Dedifferentiated amniotic fluid mesenchymal stem cell (primary cell): ENCODE measurements at regions not wholly inside any gene's neighbourhood (a gene's known extent, or its start where the extent isn't known, plus 50 kb on each side); places are given as distances from the start of the nearest gene placed in this dataset.
"Not testable (repeated sequence)": the region's sequence is repeated elsewhere in the genome, so short reads cannot be mapped to it uniquely, and the experiment has no call there.

Experiments
- DNase-seq: peaks from one replicate; pipeline ENCODE4 v3.0.0-alpha.2; 2016; ENCODE audit errors: extremely low spot score

DNA sequence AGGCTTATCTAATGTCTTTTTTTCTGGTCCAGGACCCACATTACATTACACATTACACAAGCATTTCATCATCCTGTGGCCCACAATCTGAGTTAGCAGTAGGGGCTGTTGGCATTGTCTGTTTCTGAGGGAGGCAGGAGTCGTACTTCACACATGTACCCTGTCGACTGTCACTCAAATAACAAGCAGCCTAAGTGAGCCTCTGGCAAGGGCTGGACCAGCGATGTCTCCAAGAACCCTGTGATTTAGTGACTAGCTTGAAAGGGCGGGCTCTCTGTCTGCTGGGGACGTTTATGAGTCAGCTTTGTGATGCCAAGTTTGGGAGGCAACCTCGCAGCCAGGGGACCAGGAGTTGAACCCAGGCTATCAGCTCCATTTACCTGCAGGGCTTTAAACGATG lies 251.4 kb downstream of the HS3ST3B1 start:
- no peak for DNase-seq

GRCh38 chr17:14547556-14547955 lies 246.7 kb downstream of the HS3ST3B1 start:
- DNase-seq = no peak

DNA sequence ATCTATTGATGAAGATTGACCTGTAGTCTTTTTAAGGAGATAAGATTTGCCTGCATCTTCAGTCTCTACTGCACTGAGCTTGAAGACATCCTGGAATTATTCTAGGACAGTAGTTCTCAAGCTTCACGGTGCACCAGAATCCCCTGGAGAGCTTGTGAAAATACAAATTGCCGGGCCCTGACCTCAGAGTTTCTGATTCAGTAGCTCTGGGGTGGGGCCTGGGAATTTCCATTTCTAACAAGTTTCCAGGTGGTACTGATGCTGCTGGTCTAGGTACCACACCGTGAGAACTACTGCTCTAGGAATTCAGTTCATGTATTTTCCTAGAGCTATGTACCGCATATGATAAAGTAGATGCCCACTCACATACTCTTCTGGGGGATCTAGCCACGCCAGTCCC lies 246.1 kb downstream of the HS3ST3B1 start:
- DNase-seq = no peak

DNA sequence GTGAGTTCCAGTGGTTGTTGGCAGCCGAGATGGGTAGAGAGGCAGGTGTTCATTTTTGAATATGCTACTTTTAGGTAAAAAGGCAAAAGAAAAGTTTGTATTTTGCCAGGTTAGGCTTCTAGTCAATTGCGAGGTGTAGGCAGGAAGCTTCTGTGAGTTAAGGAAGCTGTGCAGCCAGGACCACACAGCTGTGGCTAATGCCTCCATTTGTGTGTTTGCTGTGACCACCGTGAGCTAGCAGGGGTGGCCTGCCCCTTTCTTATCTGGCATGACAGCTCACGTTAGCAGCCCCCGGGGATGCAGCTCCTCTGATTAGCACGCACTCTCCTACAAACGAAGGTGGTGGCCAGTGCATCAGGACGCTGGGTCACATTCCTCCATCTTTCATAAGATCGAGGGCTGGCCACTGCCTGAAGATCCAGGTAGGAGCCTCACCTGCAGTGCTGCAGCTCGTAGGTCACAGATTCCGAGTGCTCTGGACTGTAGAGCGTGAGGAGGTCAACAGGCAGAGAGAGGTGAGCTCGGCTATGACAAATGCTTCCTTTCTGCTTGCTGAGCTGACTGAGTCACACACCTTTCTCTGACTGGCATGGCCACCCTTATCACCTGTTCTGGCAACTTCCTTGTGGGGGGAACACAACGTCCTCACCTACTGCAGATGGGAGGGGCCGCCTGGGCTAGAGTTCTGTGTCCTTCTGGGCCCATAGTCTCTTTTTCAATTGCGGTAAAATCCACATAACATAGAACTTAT lies 244.4 kb downstream of the HS3ST3B1 start:
- DNase-seq = no peak

DNA sequence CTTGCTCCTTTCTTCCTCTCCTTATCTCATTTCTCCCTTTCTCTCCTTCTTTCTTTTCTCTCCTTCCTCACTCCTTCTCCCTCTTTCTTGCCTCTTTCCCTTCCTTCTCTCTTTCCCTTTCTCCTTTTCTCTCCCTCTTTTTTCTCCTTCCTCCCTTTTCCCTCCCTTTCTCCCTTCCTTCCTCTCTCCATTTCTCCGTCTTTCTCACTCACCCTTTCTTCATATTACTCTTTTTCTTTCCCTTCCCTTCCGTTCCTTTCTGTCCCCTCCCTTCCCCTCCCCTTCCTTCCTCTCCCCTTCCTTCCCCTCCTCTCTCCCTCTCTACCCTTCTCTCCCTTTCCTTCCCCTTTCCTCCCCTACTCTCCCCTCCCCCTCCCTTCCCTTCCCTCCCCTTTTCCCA lies 240.8 kb downstream of the HS3ST3B1 start:
- DNase-seq = no peak

DNA sequence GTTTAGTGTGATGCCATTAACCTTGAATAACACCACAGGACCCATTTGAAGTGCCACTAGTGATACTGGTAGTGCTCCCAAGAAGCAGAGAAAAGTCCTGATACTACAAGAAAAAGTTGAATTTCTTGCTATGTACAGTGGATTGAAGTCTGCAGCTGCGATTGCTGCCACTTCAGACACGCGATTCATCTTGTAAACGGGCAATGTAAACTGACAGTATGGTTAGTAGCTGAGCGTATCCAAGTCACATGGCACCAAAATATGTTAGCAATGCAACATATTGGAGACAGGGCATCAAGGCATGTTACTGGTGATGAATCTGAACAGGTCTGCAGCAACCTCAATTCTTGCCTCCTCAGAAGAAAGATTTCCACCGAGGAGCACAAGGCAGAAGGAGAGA lies 238.9 kb downstream of the HS3ST3B1 start:
- DNase-seq = no peak

DNA sequence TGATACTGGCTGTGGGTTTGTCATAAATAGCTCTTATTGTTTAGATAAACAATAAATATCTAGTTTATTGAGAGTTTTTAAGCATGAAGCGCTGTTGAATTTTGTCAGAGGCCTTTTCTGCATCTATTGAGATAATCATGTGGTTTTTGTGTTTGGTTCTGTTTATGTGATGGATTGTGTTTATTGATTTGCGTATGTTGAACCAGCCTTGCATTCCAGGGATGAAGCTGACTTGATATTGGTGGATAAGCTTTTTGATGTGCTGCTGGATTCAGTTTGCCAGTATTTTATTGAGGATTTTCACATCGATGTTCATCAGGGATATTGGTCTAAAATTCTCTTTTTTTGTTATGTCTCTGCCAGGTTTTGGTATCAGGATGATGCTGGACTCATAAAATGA lies 231.4 kb downstream of the HS3ST3B1 start:
- DNase-seq = not testable (repeated sequence)

DNA sequence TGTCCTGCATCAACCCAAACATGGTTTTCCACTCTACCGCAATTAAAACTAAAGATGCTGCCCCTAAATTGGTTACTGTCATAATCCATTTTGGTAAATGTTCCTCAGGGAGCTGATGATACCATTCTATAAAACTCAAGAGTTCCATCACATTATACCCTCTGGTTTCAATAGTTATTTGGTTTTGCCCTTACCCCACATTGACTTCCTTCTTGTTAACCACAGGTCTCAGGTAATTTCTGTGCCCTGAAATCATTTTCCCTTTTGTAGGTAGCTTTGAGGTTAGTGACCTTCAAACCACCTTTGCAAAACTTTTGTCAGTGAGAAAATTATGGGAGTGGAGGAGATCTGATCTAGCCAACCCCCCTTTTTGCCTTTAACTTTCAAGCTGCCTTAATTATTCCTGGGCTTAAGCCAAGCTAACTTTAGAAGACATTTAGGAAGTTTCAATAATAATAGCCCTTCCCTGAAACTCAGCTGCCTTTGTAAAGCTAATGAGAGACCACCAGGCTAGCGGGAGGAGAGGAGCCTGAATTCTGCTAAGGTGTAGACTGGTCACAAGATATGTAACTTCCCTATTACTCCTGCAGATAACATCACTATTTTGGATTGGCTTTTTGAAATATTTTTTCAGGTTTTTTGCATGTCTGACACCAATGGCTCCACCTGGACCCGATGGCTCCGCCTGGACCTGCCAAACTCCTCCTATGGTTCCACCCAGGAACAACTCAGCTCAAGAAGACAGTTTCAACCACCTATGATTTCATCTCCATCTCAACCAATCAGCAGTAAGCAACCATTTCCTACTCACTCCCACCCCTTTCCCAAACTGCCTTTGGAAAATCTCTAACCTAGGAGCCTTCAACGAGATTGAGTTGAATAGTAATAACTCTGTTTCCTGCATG lies 224.9 kb downstream of the HS3ST3B1 start:
- DNase-seq = no peak

GRCh38 chr17:14522795-14523387 lies 222.0 kb downstream of the HS3ST3B1 start:
- no peak for DNase-seq

GRCh38 chr17:14518919-14519318 lies 218.0 kb downstream of the HS3ST3B1 start:
- DNase-seq = not testable (repeated sequence)

DNA sequence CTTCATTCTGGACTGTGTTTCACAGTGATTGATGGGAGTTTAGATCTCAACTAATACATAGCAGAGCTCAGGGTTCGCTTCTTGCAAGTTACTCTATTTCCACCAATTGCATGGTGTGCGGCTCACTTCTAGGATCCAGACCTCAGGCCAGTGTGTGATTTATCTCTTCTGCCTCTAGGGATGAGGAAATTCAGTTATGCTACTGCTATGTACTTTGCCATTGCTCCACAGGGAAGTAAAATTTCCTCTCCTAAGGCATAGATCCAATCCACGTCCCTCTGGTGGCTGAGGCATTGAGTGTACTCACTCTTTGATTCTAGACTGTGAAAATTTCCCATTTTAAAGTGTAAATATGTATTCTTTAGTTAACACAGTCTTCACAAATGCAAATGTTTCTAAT lies 214.1 kb downstream of the HS3ST3B1 start:
- DNase-seq = no peak

DNA sequence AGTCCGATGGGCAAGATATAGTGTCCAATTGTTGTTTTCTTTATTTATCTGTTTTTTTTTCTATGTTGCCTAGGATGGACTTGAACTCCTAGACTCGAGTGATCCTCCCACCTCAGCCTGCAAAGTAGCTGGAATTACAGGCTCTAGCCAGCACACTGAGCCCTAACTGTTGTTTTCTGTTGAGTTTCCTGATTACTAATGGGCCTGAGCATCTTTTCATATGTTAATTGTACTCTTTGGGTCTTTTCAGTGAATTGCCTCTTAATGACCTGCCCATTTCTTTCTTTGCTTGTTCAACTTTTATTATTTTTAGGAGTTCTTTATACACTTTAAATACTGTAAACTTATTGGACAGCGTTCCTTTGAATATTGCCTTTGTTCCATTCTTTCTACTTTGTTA lies 213.0 kb downstream of the HS3ST3B1 start:
- no peak for DNase-seq

DNA sequence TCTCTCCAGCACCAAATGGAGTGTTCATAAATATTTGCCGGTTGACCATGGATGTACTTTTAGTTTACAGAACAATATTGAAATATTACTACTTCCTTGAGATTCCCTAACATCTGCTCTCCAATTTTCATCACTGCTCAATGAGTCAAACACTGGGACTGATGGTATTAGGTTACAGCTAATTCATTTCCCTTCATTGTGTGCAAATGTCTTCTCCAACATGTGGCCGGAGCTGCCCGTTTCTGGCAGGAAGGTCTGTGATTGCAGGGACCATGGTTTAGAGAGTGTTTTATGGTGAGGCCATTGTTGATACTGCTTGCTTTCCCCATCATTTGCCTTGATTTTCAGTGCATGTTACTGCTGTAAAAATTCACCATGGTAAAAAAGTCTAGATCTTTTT lies 209.3 kb downstream of the HS3ST3B1 start:
- no peak for DNase-seq

GRCh38 chr17:14508156-14508555 lies 207.3 kb downstream of the HS3ST3B1 start:
- DNase-seq = no peak

DNA sequence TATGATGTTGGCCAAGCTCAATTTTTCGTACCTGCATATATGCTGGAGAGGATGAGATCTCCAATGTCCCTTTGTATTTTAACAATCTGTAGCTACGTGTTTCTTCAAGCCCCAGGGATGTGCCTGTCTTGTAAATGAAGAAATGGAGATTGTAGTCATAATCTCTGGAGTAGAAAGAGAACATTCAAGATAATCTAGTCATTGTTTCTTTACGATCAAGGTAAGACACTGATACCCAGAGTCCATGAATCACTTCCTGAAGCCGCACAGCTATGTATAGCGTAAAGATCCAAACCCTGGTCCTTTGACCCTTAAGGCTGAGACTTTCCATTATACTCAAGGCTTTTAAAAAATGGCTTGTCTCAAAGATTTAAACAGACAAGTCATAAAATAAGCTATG lies 205.5 kb downstream of the HS3ST3B1 start:
- no peak for DNase-seq

DNA sequence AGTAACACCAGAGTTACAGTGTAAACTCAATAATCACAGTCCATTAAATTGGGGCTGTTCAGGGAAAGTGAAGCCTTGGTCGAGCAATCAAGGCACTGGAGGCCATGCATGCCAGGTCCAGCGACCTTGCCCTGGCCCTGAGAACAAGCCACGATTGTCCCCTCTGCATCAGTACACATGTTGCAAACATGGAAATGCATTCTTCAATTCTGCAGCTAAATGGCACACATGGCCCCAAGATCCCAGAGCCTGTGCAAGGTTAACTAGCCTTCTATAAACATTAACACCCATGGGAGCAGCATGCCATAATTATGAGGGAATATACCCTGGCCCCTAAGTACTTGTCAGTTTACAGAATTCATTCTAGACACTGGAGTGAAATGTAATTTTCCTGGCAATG lies 204.7 kb downstream of the HS3ST3B1 start:
- DNase-seq = no peak

GRCh38 chr17:14499976-14500375 lies 199.1 kb downstream of the HS3ST3B1 start:
- DNase-seq = no peak

GRCh38 chr17:14498812-14499211 lies 197.9 kb downstream of the HS3ST3B1 start:
- no peak for DNase-seq

DNA sequence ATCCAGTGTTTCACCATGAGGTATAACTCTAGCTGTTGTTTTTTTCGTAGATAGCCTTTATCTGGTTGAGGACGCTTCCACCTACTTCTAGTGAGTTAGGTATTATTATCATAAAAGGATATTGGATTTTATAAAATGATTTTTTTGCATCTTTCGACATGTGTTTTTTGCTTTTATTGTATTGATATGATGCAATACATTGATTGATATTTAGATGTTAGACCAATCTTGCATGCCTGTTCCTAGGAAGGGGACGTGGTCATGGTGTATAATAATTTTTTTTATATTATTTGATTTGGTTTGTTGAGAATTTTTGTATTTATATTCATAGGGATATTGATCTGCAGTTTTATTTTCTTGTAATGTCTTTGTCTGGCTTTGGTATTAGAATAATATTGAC lies 193.3 kb downstream of the HS3ST3B1 start:
- no peak for DNase-seq

GRCh38 chr17:14489986-14490385 lies 189.1 kb downstream of the HS3ST3B1 start:
- DNase-seq = no peak

- no peak for DNase-seq
Measured at GRCh38 chr17:14488958-14489550, 188.2 kb downstream of the HS3ST3B1 start.

GRCh38 chr17:14487068-14487467 lies 186.2 kb downstream of the HS3ST3B1 start:
- DNase-seq = no peak
